IMR-90 (cell line): ENCODE measurements at regions not wholly inside any gene's neighbourhood (a gene's known extent, or its start where the extent isn't known, plus 50 kb on each side); places are given as distances from the start of the nearest gene placed in this dataset.

Experiments
- ATAC-seq: fragments of 200-7000 bp; cut with Tn5 transposase; 2 replicates; pipeline ENCODE4 v1.9.1; 2020; ENCODE audit warnings: low read depth, mild to moderate bottlenecking, moderate library complexity
- BruUV-seq: library from RNA; stranded (reverse); fragments of 400-500 nt; replicated peaks from 2 replicates; lab custom pipeline; 2021; lab: Mats Ljungman, UMichigan
- CTCF ChIA-PET: fragments of 300-600 bp; formaldehyde crosslinking; extraction: SDS; loops from one replicate; lab custom pipeline; 2021; ENCODE audit warnings: antibody characterized with exemption; lab: Yijun Ruan, JAX
- POLR2A ChIA-PET: fragments of 300-600 bp; sonication (Branson Sonifier 250); formaldehyde crosslinking; loops from one replicate; lab custom pipeline; 2022; ENCODE audit warnings: antibody characterized with exemption; ENCODE audit not compliant: unreplicated experiment; lab: Charles Lee
- DNase-seq: peaks from one replicate; pipeline ENCODE4 v3.0.0; 2013
- H2AFZ ChIP-seq: replicated peaks from 2 replicates; pipeline ENCODE3; 2013; ENCODE audit warnings: low read length, mild to moderate bottlenecking; ENCODE audit not compliant: poor library complexity
- H2AK5ac ChIP-seq: 2 replicates; pipeline ENCODE4 v1.6.1; 2013; ENCODE audit warnings: low read depth, low read length, inconsistent platforms
- H2AK9ac ChIP-seq: replicated peaks from 2 replicates; pipeline ENCODE3; 2013; ENCODE audit warnings: mild to moderate bottlenecking, low read depth, low read length, moderate library complexity; ENCODE audit not compliant: poor library complexity
- H2BK120ac ChIP-seq: 2 replicates; pipeline ENCODE4 v1.6.1; 2013; ENCODE audit warnings: low read depth, low read length, inconsistent platforms
- H2BK15ac ChIP-seq: 3 replicates; pipeline ENCODE4 v1.6.1; 2013; ENCODE audit warnings: low read depth, low read length, inconsistent platforms
- H2BK20ac ChIP-seq: 2 replicates; pipeline ENCODE4 v1.6.1; 2013; ENCODE audit warnings: low read depth, mild to moderate bottlenecking, inconsistent platforms, low read length, moderate library complexity
- H2BK5ac ChIP-seq: 2 replicates; pipeline ENCODE4 v1.6.1; 2013; ENCODE audit warnings: mild to moderate bottlenecking, low read depth, low read length, inconsistent platforms; ENCODE audit not compliant: poor library complexity, severe bottlenecking
- H3K14ac ChIP-seq: replicated peaks from 2 replicates; pipeline ENCODE4 v1.6.1; 2013; ENCODE audit warnings: low read depth, low read length, inconsistent platforms
- H3K18ac ChIP-seq: 2 replicates; pipeline ENCODE4 v1.6.1; 2013; ENCODE audit warnings: low read depth, low read length, control low read depth
- H3K23ac ChIP-seq: 2 replicates; pipeline ENCODE4 v1.6.1; 2013; ENCODE audit warnings: low read depth, low read length, inconsistent platforms
- H3K27ac ChIP-seq: 2 replicates; pipeline ENCODE4 v1.5.1; 2013; ENCODE audit warnings: mild to moderate bottlenecking, control low read depth, low read length; ENCODE audit not compliant: insufficient read depth
- H3K27me3 ChIP-seq: 2 replicates; pipeline ENCODE4 v1.6.1; 2013; ENCODE audit warnings: low read length; ENCODE audit not compliant: control insufficient read depth, insufficient read depth
- H3K36me3 ChIP-seq: 2 replicates; pipeline ENCODE4 v1.6.1; 2013; ENCODE audit warnings: low read length, mixed read lengths; ENCODE audit not compliant: control insufficient read depth, insufficient read depth
- H3K4ac ChIP-seq: 2 replicates; pipeline ENCODE4 v1.6.1; 2013; ENCODE audit warnings: low read depth, low read length, inconsistent platforms
- H3K4me1 ChIP-seq: 2 replicates; pipeline ENCODE4 v1.6.1; 2013; ENCODE audit warnings: low read length, mixed read lengths; ENCODE audit not compliant: control insufficient read depth, insufficient read depth
- H3K4me2 ChIP-seq: 2 replicates; pipeline ENCODE4 v1.6.1; 2013; ENCODE audit warnings: low read depth, mild to moderate bottlenecking, control low read depth, low read length, moderate library complexity
- H3K4me3 ChIP-seq: 2 replicates; pipeline ENCODE4 v1.5.1; 2013; ENCODE audit warnings: low read depth, mild to moderate bottlenecking, control low read depth, low read length, moderate library complexity; ENCODE audit not compliant: insufficient read depth
- H3K56ac ChIP-seq: 2 replicates; pipeline ENCODE4 v1.6.1; 2013; ENCODE audit warnings: low read length, inconsistent platforms; ENCODE audit not compliant: insufficient read depth; ENCODE audit errors: extremely low read depth
- H3K79me1 ChIP-seq, 2 experiments: 2 replicates each; pipeline ENCODE4 v1.6.1; 2013; ENCODE audit warnings: low read length in 2 of 2, inconsistent platforms in 1 of 2, low read depth in 1 of 2
- H3K9ac ChIP-seq: 2 replicates; pipeline ENCODE4 v1.6.1; 2013; ENCODE audit warnings: low read depth, low read length, control low read depth
- H3K9me1 ChIP-seq: 2 replicates; pipeline ENCODE4 v1.6.1; 2013; ENCODE audit warnings: low read length, inconsistent platforms; ENCODE audit not compliant: insufficient read depth
- H3K9me3 ChIP-seq: 2 replicates; pipeline ENCODE4 v1.6.1; 2013; ENCODE audit warnings: low read length; ENCODE audit not compliant: control insufficient read depth, insufficient read depth
- H4K20me1 ChIP-seq: 2 replicates; pipeline ENCODE4 v1.6.1; 2013; ENCODE audit warnings: low read length, inconsistent platforms; ENCODE audit not compliant: insufficient read depth
- H4K5ac ChIP-seq: 2 replicates; pipeline ENCODE4 v1.6.1; 2013; ENCODE audit warnings: mild to moderate bottlenecking, low read depth, low read length, control low read depth
- H4K8ac ChIP-seq, 2 experiments: 2 replicates each; pipeline ENCODE4 v1.6.1; 2013; ENCODE audit warnings: low read depth in 2 of 2, low read length in 2 of 2, control low read depth in 1 of 2, inconsistent platforms in 1 of 2
- H4K91ac ChIP-seq: 2 replicates; pipeline ENCODE4 v1.6.1; 2013; ENCODE audit warnings: low read depth, low read length, inconsistent platforms; ENCODE audit not compliant: insufficient read depth
- CEBPB ChIP-seq: IDR thresholded peaks from 2 replicates; pipeline ENCODE4 v1.6.1; 2012; ENCODE audit warnings: low read depth, low read length, improper control_type of control experiment
- RAD21 ChIP-seq: IDR thresholded peaks from 2 replicates; pipeline ENCODE4 v1.6.1; 2012; ENCODE audit warnings: low read length, improper control_type of control experiment
- RCOR1 ChIP-seq: IDR thresholded peaks from 2 replicates; pipeline ENCODE4 v1.6.1; 2012; ENCODE audit warnings: mild to moderate bottlenecking, low read length, improper control_type of control experiment; ENCODE audit not compliant: insufficient replicate concordance
- USF2 ChIP-seq: fragments of 150-350 bp; IDR thresholded peaks from 2 replicates; pipeline ENCODE4 v1.6.1; 2017; ENCODE audit warnings: mild to moderate bottlenecking, antibody characterized with exemption, low read length, low read depth
- WGBS, 2 experiments: methylation state at CpG; one replicate each; pipeline versions ENCODE4 v1.1.5 to v1.1.7; 2013; ENCODE audit warnings: missing lambda C conversion rate in 2 of 2; ENCODE audit not compliant: insufficient read length in 1 of 2; ENCODE audit errors: extremely low coverage in 2 of 2; 5-methylcytosine and 5-hydroxymethylcytosine counted together
- dilution Hi-C: fragments of 300-500 bp; cut with HindIII; formaldehyde crosslinking; loops from one replicate; pipeline ENCODE4 v1.14.3; 2018; ENCODE audit warnings: low sequenced_read_pairs; ENCODE audit not compliant: unreplicated experiment
- in situ Hi-C: fragments of 300-500 bp; cut with MboI; formaldehyde crosslinking; loops from 3 replicates; pipeline ENCODE4 v1.14.3; 2019; ENCODE audit warnings: low sequenced_read_pairs, inconsistent platforms, mixed read lengths
- intact Hi-C: fragments of 100-400 bp; cut with micrococcal nuclease; formaldehyde crosslinking; loops from 2 replicates; pipeline ENCODE4 v1.10.0; 2022

- POLR2A ChIA-PET = no interaction called here
- Histone ChIP-seq H3K79me1 (no peaks in the 10 kb centered on the region), H2BK5ac (no peak overlapping the region), H2AFZ (no peak overlapping the region), H3K4me3 (no peak overlapping the region), H3K4ac (no peak overlapping the region), H4K5ac (no peak overlapping the region), H3K4me1 (no peaks in the 10 kb centered on the region), H2AK9ac (no peak overlapping the region), H4K8ac (no peak overlapping the region), H2BK20ac (no peak overlapping the region), H3K36me3 (no peaks in the 10 kb centered on the region), H3K4me2 (no peak overlapping the region), H3K23ac (no peak overlapping the region), H3K27me3 (no peaks in the 10 kb centered on the region), H3K14ac (no peak overlapping the region), H3K9ac (no peak overlapping the region), H4K91ac (no peak overlapping the region), H3K9me3 (peaks cover 5% of the 10 kb centered on the region; the same call in 1 of the 2 replicates), H2BK120ac (no peak overlapping the region), H3K56ac (no peak overlapping the region), H3K27ac (no peak overlapping the region), H3K9me1 (no peaks in the 10 kb centered on the region), H2AK5ac (no peak overlapping the region), H4K20me1 (no peaks in the 10 kb centered on the region), H3K18ac (no peak overlapping the region), H2BK15ac (no peak overlapping the region)
- dilution Hi-C loops (no loop called here), intact Hi-C loops (no loop called here), in situ Hi-C loops (no loop called here)
- TF ChIP-seq RAD21 (no peak), CEBPB (no peak), USF2 (no peak), RCOR1 (no peak)
- no CpG with 5 or more reads among the region's 4 CpGs for WGBS, 2 experiments
- no peak for DNase-seq
- no TSS peak for BruUV-seq
- CTCF ChIA-PET = interaction anchor here (0.7 kb wide), 1 partner anchor 63 kb away, joined by 4 read pairs; no protein-coding TSS in a partner anchor
- ATAC-seq = no peak
Measured at GRCh38 chr20:54941666-54942065, 466.3 kb downstream of the DOK5 start.
